ENCODE measurements at regions not wholly inside any gene's neighbourhood (a gene's known extent, or its start where the extent isn't known, plus 50 kb on each side); places are given as distances from the start of the nearest gene placed in this dataset.

DNA sequence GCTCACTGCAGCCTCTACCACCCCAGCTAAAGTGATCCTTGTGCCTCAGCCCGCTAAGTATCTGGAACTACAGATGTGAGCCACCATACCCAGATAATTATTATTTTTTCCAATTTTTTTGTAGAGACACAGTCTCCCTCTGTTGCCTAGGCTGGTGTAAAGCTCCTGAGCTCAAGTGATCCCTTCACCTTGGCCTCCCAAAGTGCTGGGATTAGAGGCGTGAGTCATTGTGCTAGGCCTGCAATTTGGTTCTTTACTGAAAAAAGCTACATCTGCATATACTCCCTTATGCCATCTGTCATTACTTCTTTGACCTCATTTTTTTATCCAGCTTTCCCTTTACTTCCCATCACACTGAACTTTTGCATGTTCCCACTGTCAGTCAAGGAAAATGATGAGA is 2012.4 kb upstream of the IGFBP7 start:
- no peak for DNase-seq
- no peak overlapping the region for H3K4me3 ChIP-seq
- no peaks in the 10 kb centered on the region for H3K36me3 ChIP-seq (ENCODE audit: low read depth)
- ATAC-seq: no peak
- H3K4me1 ChIP-seq (ENCODE audit: low read depth): no peaks in the 10 kb centered on the region
- TF ChIP-seq CTCF (IDR thresholded peaks at IDR 0.05): no peak
- no peaks in the 10 kb centered on the region for H3K9me3 ChIP-seq
- intact Hi-C loops (cut with DNase I, micrococcal nuclease): no loop called here

- intact Hi-C loops (cut with DNase I, micrococcal nuclease): no loop called here
- no peaks in the 10 kb centered on the region for H3K36me3 ChIP-seq (ENCODE audit: low read depth)
- no peaks in the 10 kb centered on the region for H3K4me1 ChIP-seq (ENCODE audit: low read depth)
- no peak for ATAC-seq
- no peak for TF ChIP-seq CTCF (IDR thresholded peaks at IDR 0.05)
- H3K4me3 ChIP-seq: no peak overlapping the region
- H3K9me3 ChIP-seq: no peaks in the 10 kb centered on the region
- DNase-seq: no peak
Measured at GRCh38 chr4:59126159-59126558, 2016.0 kb upstream of the IGFBP7 start.

DNA sequence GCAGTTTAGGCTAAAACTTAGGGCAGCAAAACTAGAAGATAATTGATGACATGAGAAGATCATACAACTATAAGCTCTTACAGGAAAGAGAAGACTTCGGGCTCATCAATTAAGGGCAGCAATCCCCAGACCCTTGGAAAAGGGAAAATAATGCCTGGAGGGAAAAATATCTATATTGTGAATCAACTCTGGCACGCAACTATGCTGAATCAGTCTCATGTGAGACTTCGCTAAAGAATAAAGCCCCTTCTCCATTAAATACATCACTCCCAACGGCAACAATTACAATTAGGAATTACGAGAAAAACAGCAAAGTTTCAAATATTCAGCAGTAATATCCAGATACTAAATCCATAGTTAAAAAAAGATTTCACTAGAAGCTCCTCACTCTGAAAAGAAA is 2016.8 kb upstream of the IGFBP7 start:
- intact Hi-C loops (cut with DNase I, micrococcal nuclease): no loop called here
- ATAC-seq: no peak
- H3K36me3 ChIP-seq (ENCODE audit: low read depth): no peaks in the 10 kb centered on the region
- TF ChIP-seq CTCF (IDR thresholded peaks at IDR 0.05): no peak
- no peaks in the 10 kb centered on the region for H3K4me1 ChIP-seq (ENCODE audit: low read depth)
- H3K4me3 ChIP-seq: no peak overlapping the region
- H3K9me3 ChIP-seq: no peaks in the 10 kb centered on the region
- no peak for DNase-seq

- ATAC-seq (no peak), DNase-seq (no peak)
- Histone ChIP-seq H3K9me3 (no peaks in the 10 kb centered on the region), H3K4me1 (ENCODE audit: low read depth) (no peaks in the 10 kb centered on the region), H3K36me3 (ENCODE audit: low read depth) (no peaks in the 10 kb centered on the region), H3K4me3 (no peak overlapping the region)
- intact Hi-C loops (cut with DNase I, micrococcal nuclease): no loop called here
- no peak for TF ChIP-seq CTCF (IDR thresholded peaks at IDR 0.05)
Measured at GRCh38 chr4:59127743-59128142, 2017.6 kb upstream of the IGFBP7 start.

- no peak for TF ChIP-seq CTCF (IDR thresholded peaks at IDR 0.05)
- DNase-seq (no peak), ATAC-seq (no peak)
- no peaks in the 10 kb centered on the region for H3K4me1 ChIP-seq (ENCODE audit: low read depth)
- intact Hi-C loops (cut with DNase I, micrococcal nuclease): no loop called here
- no peak overlapping the region for H3K4me3 ChIP-seq
- H3K36me3 ChIP-seq (ENCODE audit: low read depth): no peaks in the 10 kb centered on the region
- H3K9me3 ChIP-seq: no peaks in the 10 kb centered on the region
Measured at GRCh38 chr4:59135248-59135985, 2025.2 kb upstream of the IGFBP7 start.

GRCh38 chr4:59161249-59161648 is 2038.9 kb upstream of the ADGRL3 start:
- no peak for TF ChIP-seq CTCF (IDR thresholded peaks at IDR 0.05)
- no peak for DNase-seq
- ATAC-seq: no peak
- intact Hi-C loops (cut with DNase I, micrococcal nuclease): no loop called here
- Histone ChIP-seq H3K9me3 (no peaks in the 10 kb centered on the region), H3K4me1 (ENCODE audit: low read depth) (no peaks in the 10 kb centered on the region), H3K4me3 (no peak overlapping the region), H3K36me3 (ENCODE audit: low read depth) (no peaks in the 10 kb centered on the region)
